ENCODE measurements at regions not wholly inside any gene's neighbourhood (a gene's known extent, or its start where the extent isn't known, plus 50 kb on each side); places are given as distances from the start of the nearest gene placed in this dataset.
"Not testable (repeated sequence)": the region's sequence is repeated elsewhere in the genome, so short reads cannot be mapped to it uniquely, and the experiment has no call there.

DNA sequence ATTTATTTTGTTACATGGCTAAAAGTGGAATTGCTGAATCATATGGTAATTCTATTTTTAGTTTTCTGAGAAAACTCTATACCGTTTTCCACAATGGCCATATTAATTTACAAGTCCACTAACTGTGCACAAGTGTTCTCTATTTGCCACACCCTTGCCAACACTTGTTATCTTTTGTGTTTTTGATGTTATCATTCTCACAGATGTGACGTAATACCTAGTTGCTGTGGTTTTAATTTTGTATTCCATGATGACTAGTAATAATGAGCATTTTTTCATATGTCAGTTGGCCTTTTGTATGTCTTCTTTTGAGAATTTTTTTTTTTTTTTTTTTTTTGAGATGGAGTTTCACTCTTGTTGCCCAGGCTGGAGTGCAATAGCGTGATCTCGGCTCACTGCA lies 164.2 kb upstream of the SPANXN4 start:
- peaks cover 4% of the 10 kb centered on the region for H3K27me3 Mint-ChIP-seq (ENCODE audit: low read depth, poor library complexity)
- no peak overlapping the region for H3K4me3 Mint-ChIP-seq

DNA sequence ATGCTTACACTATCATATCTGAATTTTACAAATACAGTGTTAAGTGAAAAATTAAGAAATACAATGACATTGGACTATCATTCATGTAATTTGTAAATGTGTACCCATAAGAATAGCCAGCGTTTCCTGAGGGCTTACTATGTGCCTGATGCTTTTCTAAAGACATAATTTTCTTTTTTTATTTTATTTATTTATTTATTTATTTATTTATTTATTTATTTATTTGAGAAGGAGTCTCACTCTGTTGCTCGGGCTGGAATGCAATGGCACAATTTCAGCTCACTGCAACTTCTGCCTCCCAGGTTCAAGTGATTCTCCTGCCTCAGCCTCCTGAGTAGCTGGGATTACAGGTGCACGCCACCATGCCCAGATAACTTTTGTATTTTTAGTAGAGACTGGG lies 159.5 kb upstream of the SPANXN4 start:
- not testable (repeated sequence) for H3K4me1 Mint-ChIP-seq; H3K27me3 Mint-ChIP-seq (ENCODE audit: low read depth, poor library complexity)
- H3K9me3 Mint-ChIP-seq, result peaks cover 50% of the 10 kb centered on the region

More for the DNA sequence above, 164.2 kb upstream of the SPANXN4 start:
- H3K9me3 Mint-ChIP-seq, result peaks cover 30% of the 10 kb centered on the region
- no peak for DNase-seq
- H3K36me3 Mint-ChIP-seq (ENCODE audit: low read depth), result no peaks in the 10 kb centered on the region
- no peaks in the 10 kb centered on the region for H3K4me1 Mint-ChIP-seq
- H3K27ac Mint-ChIP-seq, result no peak overlapping the region
- TF ChIP-seq, protein P1, sequence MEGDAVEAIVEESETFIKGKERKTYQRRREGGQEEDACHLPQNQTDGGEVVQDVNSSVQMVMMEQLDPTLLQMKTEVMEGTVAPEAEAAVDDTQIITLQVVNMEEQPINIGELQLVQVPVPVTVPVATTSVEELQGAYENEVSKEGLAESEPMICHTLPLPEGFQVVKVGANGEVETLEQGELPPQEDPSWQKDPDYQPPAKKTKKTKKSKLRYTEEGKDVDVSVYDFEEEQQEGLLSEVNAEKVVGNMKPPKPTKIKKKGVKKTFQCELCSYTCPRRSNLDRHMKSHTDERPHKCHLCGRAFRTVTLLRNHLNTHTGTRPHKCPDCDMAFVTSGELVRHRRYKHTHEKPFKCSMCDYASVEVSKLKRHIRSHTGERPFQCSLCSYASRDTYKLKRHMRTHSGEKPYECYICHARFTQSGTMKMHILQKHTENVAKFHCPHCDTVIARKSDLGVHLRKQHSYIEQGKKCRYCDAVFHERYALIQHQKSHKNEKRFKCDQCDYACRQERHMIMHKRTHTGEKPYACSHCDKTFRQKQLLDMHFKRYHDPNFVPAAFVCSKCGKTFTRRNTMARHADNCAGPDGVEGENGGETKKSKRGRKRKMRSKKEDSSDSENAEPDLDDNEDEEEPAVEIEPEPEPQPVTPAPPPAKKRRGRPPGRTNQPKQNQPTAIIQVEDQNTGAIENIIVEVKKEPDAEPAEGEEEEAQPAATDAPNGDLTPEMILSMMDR (IDR thresholded peaks at IDR 0.05), result no peak

DNA sequence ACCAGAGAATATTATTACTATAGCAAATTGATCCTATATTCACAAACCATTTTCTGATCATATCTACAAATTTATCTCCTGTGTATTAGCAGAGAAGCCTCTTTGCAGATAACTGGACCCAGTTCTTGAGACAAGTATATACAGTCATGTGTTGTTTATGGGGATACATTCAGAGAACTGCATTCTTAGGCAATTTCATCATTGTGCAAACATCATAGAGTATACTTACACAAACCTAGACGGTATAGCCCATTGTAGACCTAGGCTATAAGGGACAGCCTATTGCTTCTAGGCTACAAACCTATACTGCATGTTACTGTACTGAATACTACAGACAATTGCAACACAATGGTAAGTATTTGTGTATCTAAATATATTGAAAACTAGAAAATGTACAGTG lies 152.5 kb upstream of the SPANXN4 start:
- H3K4me1 Mint-ChIP-seq, result no peaks in the 10 kb centered on the region
- TF ChIP-seq, protein P1 (IDR thresholded peaks at IDR 0.05), result no peak
- DNase-seq, result no peak
- peaks cover 3% of the 10 kb centered on the region for H3K27me3 Mint-ChIP-seq (ENCODE audit: low read depth, poor library complexity)
- H3K9me3 Mint-ChIP-seq, result peaks cover 42% of the 10 kb centered on the region
- no peak overlapping the region for H3K27ac Mint-ChIP-seq
- no peaks in the 10 kb centered on the region for H3K36me3 Mint-ChIP-seq (ENCODE audit: low read depth)
- H3K4me3 Mint-ChIP-seq, result no peak overlapping the region

More for the DNA sequence above, 159.5 kb upstream of the SPANXN4 start:
- not testable (repeated sequence) for H3K4me3 Mint-ChIP-seq; H3K36me3 Mint-ChIP-seq (ENCODE audit: low read depth); H3K27ac Mint-ChIP-seq; DNase-seq

DNA sequence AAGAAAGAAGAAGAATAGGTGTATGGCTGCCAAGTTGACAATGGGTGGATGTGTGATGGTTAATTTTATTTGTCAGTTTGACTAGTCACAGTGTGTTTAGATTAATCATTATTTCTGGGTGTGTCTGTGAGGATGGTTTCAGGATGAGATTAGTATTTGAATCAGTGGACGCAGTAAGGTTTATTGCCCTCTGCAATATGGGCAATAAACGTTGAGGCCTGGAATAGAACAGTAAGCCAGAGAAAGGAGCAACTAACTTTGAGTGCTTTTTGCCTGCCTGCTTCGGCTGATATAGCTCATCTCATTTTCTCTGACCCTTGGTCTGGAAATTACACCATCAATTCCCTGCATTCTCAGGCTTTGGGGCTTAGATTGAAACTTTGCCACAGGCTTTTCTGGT lies 140.8 kb upstream of the SPANXN4 start:
- Mint-ChIP-seq H3K4me1 (no peaks in the 10 kb centered on the region), H3K27ac (no peak overlapping the region), H3K27me3 (ENCODE audit: low read depth, poor library complexity) (no peaks in the 10 kb centered on the region), H3K9me3 (peaks cover 26% of the 10 kb centered on the region), H3K36me3 (ENCODE audit: low read depth) (no peaks in the 10 kb centered on the region), H3K4me3 (no peak overlapping the region)
- DNase-seq, result no peak
- TF ChIP-seq, protein P1 (IDR thresholded peaks at IDR 0.05), result no peak

DNA sequence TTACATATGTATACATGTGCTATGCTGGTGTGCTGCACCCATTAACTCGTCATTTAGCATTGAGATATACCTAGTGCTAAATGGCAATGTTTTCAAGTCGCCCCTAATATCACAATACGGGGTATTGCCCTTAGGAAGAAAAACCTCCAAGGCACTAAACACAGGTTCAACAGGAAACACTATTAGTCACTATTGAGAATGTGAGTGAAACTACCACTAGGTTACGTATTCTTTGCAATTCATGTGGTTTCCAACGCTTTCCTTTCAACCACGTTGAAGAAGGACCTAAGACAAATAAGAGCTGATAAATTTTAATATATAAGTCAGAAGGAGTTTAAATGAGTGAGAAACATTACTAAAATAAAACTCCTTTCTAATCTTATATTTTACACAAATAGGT lies 134.7 kb upstream of the SPANXN4 start:
- Mint-ChIP-seq H3K27me3 (ENCODE audit: low read depth, poor library complexity) (no peaks in the 10 kb centered on the region), H3K36me3 (ENCODE audit: low read depth) (no peaks in the 10 kb centered on the region), H3K27ac (no peak overlapping the region), H3K4me1 (no peaks in the 10 kb centered on the region), H3K9me3 (peaks cover 21% of the 10 kb centered on the region), H3K4me3 (no peak overlapping the region)
- no peak for DNase-seq
- TF ChIP-seq, protein P1 (IDR thresholded peaks at IDR 0.05), result no peak

DNA sequence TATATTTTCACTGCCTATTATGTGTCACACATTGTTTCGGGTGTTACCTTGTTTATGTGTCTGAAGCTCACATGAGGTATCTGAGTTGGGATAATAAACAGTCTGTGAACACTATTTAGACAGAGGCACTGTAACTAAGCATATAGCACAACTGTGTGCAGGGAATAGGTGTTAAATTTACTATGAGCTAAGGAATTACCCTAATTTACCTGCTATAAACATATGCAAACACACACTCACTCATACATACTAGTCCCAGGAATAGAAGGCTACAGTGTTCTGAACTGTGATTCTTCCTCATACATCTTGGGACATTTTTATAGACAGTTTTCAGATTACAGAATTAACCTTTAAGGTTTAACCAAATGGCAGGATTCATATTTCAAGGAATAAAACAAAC lies 127.6 kb upstream of the SPANXN4 start:
- H3K36me3 Mint-ChIP-seq (ENCODE audit: low read depth), result no peaks in the 10 kb centered on the region
- DNase-seq, result no peak
- no peak overlapping the region for H3K27ac Mint-ChIP-seq
- no peaks in the 10 kb centered on the region for H3K4me1 Mint-ChIP-seq
- no peak overlapping the region for H3K4me3 Mint-ChIP-seq
- no peaks in the 10 kb centered on the region for H3K27me3 Mint-ChIP-seq (ENCODE audit: low read depth, poor library complexity)
- H3K9me3 Mint-ChIP-seq, result peaks cover 21% of the 10 kb centered on the region
- TF ChIP-seq, protein P1 (IDR thresholded peaks at IDR 0.05), result no peak
